GM12873 (cell line): ENCODE measurements at regions not wholly inside any gene's neighbourhood (a gene's known extent, or its start where the extent isn't known, plus 50 kb on each side); places are given as distances from the start of the nearest gene placed in this dataset.

Experiments
- CTCF ChIP-seq: IDR thresholded peaks from 2 replicates; pipeline ENCODE4 v1.5.1; 2012; ENCODE audit warnings: low read depth, mild to moderate bottlenecking, moderate library complexity, low read length, control low read depth; ENCODE audit not compliant: insufficient read depth; ENCODE audit errors: missing control alignments

GRCh38 chr15:61753018-61753710 is 307.1 kb downstream of the VPS13C start:
- TF ChIP-seq CTCF, result no peak

- TF ChIP-seq CTCF, result no peak
These were observed 308.2 kb downstream of the VPS13C start for GRCh38 chr15:61752001-61752400.

GRCh38 chr15:61750271-61751084 is 309.8 kb downstream of the VPS13C start:
- no peak for TF ChIP-seq CTCF

- no peak for TF ChIP-seq CTCF
These were observed 311.1 kb downstream of the VPS13C start for GRCh38 chr15:61749169-61749568.

- no peak for TF ChIP-seq CTCF
These were observed 311.7 kb downstream of the VPS13C start for GRCh38 chr15:61748529-61748928.

- TF ChIP-seq CTCF, result no peak
These were observed 313.7 kb downstream of the VPS13C start for GRCh38 chr15:61746589-61746988.

GRCh38 chr15:61743345-61743909 is 316.8 kb downstream of the VPS13C start:
- no peak for TF ChIP-seq CTCF
